Osteoblast (primary cell): ENCODE measurements at regions not wholly inside any gene's neighbourhood (a gene's known extent, or its start where the extent isn't known, plus 50 kb on each side); places are given as distances from the start of the nearest gene placed in this dataset.
A peak's percentile ranks its signal among the peaks of the same experiment; 100 is the strongest.

Source experiments
- DNase-seq: peaks from one replicate; pipeline ENCODE4 v3.0.0; 2011; ENCODE audit warnings: low spot score, mixed read lengths; ENCODE audit not compliant: insufficient read length; ENCODE audit errors: missing footprints
- H2AFZ ChIP-seq: 2 replicates; pipeline ENCODE4 v1.6.0; 2011; ENCODE audit warnings: mild to moderate bottlenecking, low read length
- H3K27ac ChIP-seq: 2 replicates; pipeline ENCODE4 v1.5.1; 2011; ENCODE audit warnings: mild to moderate bottlenecking, low read depth, low read length, moderate library complexity
- H3K27me3 ChIP-seq: 2 replicates; pipeline ENCODE4 v1.6.0; 2012; ENCODE audit warnings: mild to moderate bottlenecking, control low read depth, inconsistent platforms, low read length, moderate library complexity; ENCODE audit not compliant: insufficient read depth
- H3K36me3 ChIP-seq: 2 replicates; pipeline ENCODE4 v1.5.1; 2011; ENCODE audit warnings: mild to moderate bottlenecking, low read length, control low read depth, moderate library complexity; ENCODE audit not compliant: insufficient read depth
- H3K4me1 ChIP-seq: 2 replicates; pipeline ENCODE4 v1.5.1; 2011; ENCODE audit warnings: mild to moderate bottlenecking, low read length, control low read depth, moderate library complexity; ENCODE audit not compliant: insufficient read depth
- H3K4me2 ChIP-seq: 2 replicates; pipeline ENCODE4 v1.6.0; 2011; ENCODE audit warnings: mild to moderate bottlenecking, low read length; ENCODE audit not compliant: insufficient read depth
- H3K4me3 ChIP-seq: fragments of 200-600 bp; sonication (generic); 3 replicates; pipeline ENCODE4 v1.5.1; 2012; ENCODE audit warnings: mild to moderate bottlenecking, low read length, inconsistent platforms; ENCODE audit not compliant: insufficient read depth
- H3K79me2 ChIP-seq: 2 replicates; pipeline ENCODE4 v1.6.0; 2012; ENCODE audit warnings: mild to moderate bottlenecking, low read length, control low read depth, inconsistent platforms; ENCODE audit not compliant: insufficient read depth
- H3K9me3 ChIP-seq: 2 replicates; pipeline ENCODE4 v1.5.1; 2011; ENCODE audit warnings: low read depth, low read length, control low read depth
- H4K20me1 ChIP-seq: 2 replicates; pipeline ENCODE4 v1.6.0; 2012; ENCODE audit warnings: mild to moderate bottlenecking, low read length, control low read depth; ENCODE audit not compliant: insufficient read depth
- CTCF ChIP-seq: IDR thresholded peaks from 2 replicates; pipeline ENCODE4 v1.5.1; 2011; ENCODE audit warnings: mild to moderate bottlenecking, low read depth, low read length, moderate library complexity; ENCODE audit errors: extremely low read depth

- no peaks in the 10 kb centered on the region for H4K20me1 ChIP-seq
- H3K36me3 ChIP-seq, result no peaks in the 10 kb centered on the region
- H3K79me2 ChIP-seq, result no peaks in the 10 kb centered on the region
- TF ChIP-seq CTCF, result no peak
- H3K27ac ChIP-seq, result no peak overlapping the region
- peaks cover 3% of the 10 kb centered on the region for H3K27me3 ChIP-seq
- no peak overlapping the region for H2AFZ ChIP-seq
- peaks cover 10% of the 10 kb centered on the region for H3K4me1 ChIP-seq
- peak overlapping the region; percentile 38 for H3K4me3 ChIP-seq
- DNase-seq, result no peak
- no peaks in the 10 kb centered on the region for H3K9me3 ChIP-seq
- peak overlapping the region; percentile 72 for H3K4me2 ChIP-seq
Measured at GRCh38 chr6:40755749-40756452, 168.7 kb upstream of the LRFN2 start.

GRCh38 chr6:40755046-40755681 lies 168.0 kb upstream of the LRFN2 start:
- no peaks in the 10 kb centered on the region for H3K36me3 ChIP-seq
- H3K4me1 ChIP-seq, result peaks cover 10% of the 10 kb centered on the region
- no peak overlapping the region for H3K27ac ChIP-seq
- H4K20me1 ChIP-seq, result no peaks in the 10 kb centered on the region
- H3K27me3 ChIP-seq, result peaks cover 3% of the 10 kb centered on the region
- H2AFZ ChIP-seq, result no peak overlapping the region
- H3K9me3 ChIP-seq, result no peaks in the 10 kb centered on the region
- H3K4me2 ChIP-seq, result peak overlapping the region; percentile 72
- H3K79me2 ChIP-seq, result no peaks in the 10 kb centered on the region
- DNase-seq, result peak; percentile 97
- H3K4me3 ChIP-seq, result peak overlapping the region; percentile 38
- peak; percentile 12 for TF ChIP-seq CTCF

GRCh38 chr6:40754461-40755045 lies 167.4 kb upstream of the LRFN2 start:
- Histone ChIP-seq H3K27ac (no peak overlapping the region), H3K36me3 (no peaks in the 10 kb centered on the region), H3K9me3 (no peaks in the 10 kb centered on the region), H3K4me2 (no peak overlapping the region), H3K4me3 (no peak overlapping the region), H2AFZ (no peak overlapping the region), H3K4me1 (peaks cover 10% of the 10 kb centered on the region), H3K27me3 (no peaks in the 10 kb centered on the region), H4K20me1 (no peaks in the 10 kb centered on the region), H3K79me2 (no peaks in the 10 kb centered on the region)
- no peak for DNase-seq
- no peak for TF ChIP-seq CTCF

GRCh38 chr6:40753675-40754448 lies 166.7 kb upstream of the LRFN2 start:
- Histone ChIP-seq H3K4me2 (no peak overlapping the region), H3K4me1 (peaks cover 10% of the 10 kb centered on the region), H3K27ac (no peak overlapping the region), H3K27me3 (no peaks in the 10 kb centered on the region), H3K4me3 (no peak overlapping the region), H4K20me1 (no peaks in the 10 kb centered on the region), H3K79me2 (no peaks in the 10 kb centered on the region), H3K36me3 (no peaks in the 10 kb centered on the region), H2AFZ (no peak overlapping the region), H3K9me3 (no peaks in the 10 kb centered on the region)
- TF ChIP-seq CTCF, result no peak
- DNase-seq, result no peak
